ENCODE measurements at regions not wholly inside any gene's neighbourhood (a gene's known extent, or its start where the extent isn't known, plus 50 kb on each side); places are given as distances from the start of the nearest gene placed in this dataset.
"Not testable (repeated sequence)": the region's sequence is repeated elsewhere in the genome, so short reads cannot be mapped to it uniquely, and the experiment has no call there.

DNA sequence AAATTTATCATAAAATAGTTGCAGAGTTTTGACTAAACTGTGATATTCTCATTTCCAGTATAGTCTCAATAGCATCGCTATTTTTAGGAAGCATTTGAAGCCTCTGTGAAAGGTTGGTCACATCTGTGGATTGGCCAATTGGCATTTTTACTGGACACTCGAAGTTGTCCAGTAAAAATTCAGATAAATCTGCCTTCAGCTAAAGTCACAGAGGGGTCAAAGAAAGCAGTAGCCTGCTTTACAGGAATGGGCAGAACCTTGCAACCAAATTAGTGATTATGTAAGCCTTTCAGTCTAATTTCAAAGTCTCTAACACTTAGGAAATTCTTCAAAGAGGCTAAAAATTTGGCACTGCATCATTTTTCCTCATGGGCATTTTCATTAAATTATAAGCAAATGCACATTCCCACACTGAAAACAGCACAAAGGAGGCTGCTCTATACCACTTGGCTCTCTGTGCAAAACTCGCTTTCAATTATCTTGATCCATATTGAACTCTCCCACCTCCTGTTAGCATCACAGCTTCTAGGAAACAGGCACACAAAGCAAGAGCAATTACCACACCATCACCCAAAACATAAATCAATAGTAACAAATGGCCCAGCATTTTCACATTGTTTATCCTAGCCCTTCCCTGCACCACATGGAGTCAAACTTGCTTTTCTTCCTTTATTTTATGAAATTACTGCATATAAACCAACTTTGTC is 318.5 kb upstream of the DUSP10 start:
- no peak overlapping the region for H3K27ac ChIP-seq (ENCODE audit: insufficient read depth, low read length, poor library complexity, severe bottlenecking)

GRCh38 chr1:222058249-222058648 is 316.4 kb upstream of the DUSP10 start:
- no peak overlapping the region for H3K4me3 ChIP-seq (ENCODE audit: insufficient read depth, low read depth, low read length, poor library complexity, severe bottlenecking)
- H3K27ac ChIP-seq (ENCODE audit: insufficient read depth, low read length, poor library complexity, severe bottlenecking): no peak overlapping the region
- H3K36me3 ChIP-seq (ENCODE audit: control insufficient read depth, insufficient read depth, low read length): no peaks in the 10 kb centered on the region
- DNase-seq: no peak
- H3K27me3 ChIP-seq (replicated peaks; ENCODE audit: control insufficient read depth, insufficient read depth, low read length, poor library complexity, severe bottlenecking): no peaks in the 10 kb centered on the region
- no peaks in the 10 kb centered on the region for H3K4me1 ChIP-seq (ENCODE audit: control insufficient read depth, insufficient read depth, low read length, poor library complexity, severe bottlenecking)
- H3K9me3 ChIP-seq (ENCODE audit: control insufficient read depth, low read length): no peaks in the 10 kb centered on the region

More for the DNA sequence above, 318.5 kb upstream of the DUSP10 start:
- Histone ChIP-seq H3K27me3 (replicated peaks; ENCODE audit: control insufficient read depth, insufficient read depth, low read length, poor library complexity, severe bottlenecking) (no peaks in the 10 kb centered on the region), H3K36me3 (ENCODE audit: control insufficient read depth, insufficient read depth, low read length) (no peaks in the 10 kb centered on the region), H3K9me3 (ENCODE audit: control insufficient read depth, low read length) (no peaks in the 10 kb centered on the region), H3K4me3 (ENCODE audit: insufficient read depth, low read depth, low read length, poor library complexity, severe bottlenecking) (no peak overlapping the region), H3K4me1 (ENCODE audit: control insufficient read depth, insufficient read depth, low read length, poor library complexity, severe bottlenecking) (no peaks in the 10 kb centered on the region)
- no peak for DNase-seq

DNA sequence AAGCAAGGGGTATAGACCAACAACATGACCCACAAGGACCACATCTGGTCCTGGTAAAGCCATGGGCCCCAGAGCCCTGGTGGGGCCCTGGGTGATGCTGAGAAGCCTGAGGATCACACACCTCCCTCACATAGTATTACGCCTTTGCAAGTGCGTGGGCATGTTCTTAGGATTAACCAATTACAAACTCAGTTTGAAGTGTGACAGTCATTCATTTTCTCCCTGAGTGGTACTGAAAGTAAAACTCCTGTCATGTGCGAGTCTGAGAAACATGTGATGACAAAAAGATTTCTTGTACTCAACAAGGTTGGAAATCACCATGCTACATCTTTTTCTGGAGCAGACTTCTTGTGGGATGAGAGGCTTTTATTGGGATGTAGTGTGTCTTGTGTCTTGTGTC is 315.3 kb upstream of the DUSP10 start:
- Histone ChIP-seq H3K27ac (ENCODE audit: insufficient read depth, low read length, poor library complexity, severe bottlenecking) (no peak overlapping the region), H3K4me1 (ENCODE audit: control insufficient read depth, insufficient read depth, low read length, poor library complexity, severe bottlenecking) (no peaks in the 10 kb centered on the region), H3K9me3 (ENCODE audit: control insufficient read depth, low read length) (no peaks in the 10 kb centered on the region), H3K27me3 (replicated peaks; ENCODE audit: control insufficient read depth, insufficient read depth, low read length, poor library complexity, severe bottlenecking) (no peaks in the 10 kb centered on the region), H3K4me3 (ENCODE audit: insufficient read depth, low read depth, low read length, poor library complexity, severe bottlenecking) (no peak overlapping the region), H3K36me3 (ENCODE audit: control insufficient read depth, insufficient read depth, low read length) (no peaks in the 10 kb centered on the region)
- no peak for DNase-seq

- Histone ChIP-seq H3K4me1 (ENCODE audit: control insufficient read depth, insufficient read depth, low read length, poor library complexity, severe bottlenecking) (no peaks in the 10 kb centered on the region), H3K27me3 (replicated peaks; ENCODE audit: control insufficient read depth, insufficient read depth, low read length, poor library complexity, severe bottlenecking) (no peaks in the 10 kb centered on the region), H3K9me3 (ENCODE audit: control insufficient read depth, low read length) (no peaks in the 10 kb centered on the region), H3K36me3 (ENCODE audit: control insufficient read depth, insufficient read depth, low read length) (no peaks in the 10 kb centered on the region), H3K27ac (ENCODE audit: insufficient read depth, low read length, poor library complexity, severe bottlenecking) (no peak overlapping the region), H3K4me3 (ENCODE audit: insufficient read depth, low read depth, low read length, poor library complexity, severe bottlenecking) (no peak overlapping the region)
- no peak for DNase-seq
Observed at GRCh38 chr1:222054416-222054815, 312.5 kb upstream of the DUSP10 start.

- Histone ChIP-seq H3K27me3 (replicated peaks; ENCODE audit: control insufficient read depth, insufficient read depth, low read length, poor library complexity, severe bottlenecking) (no peaks in the 10 kb centered on the region), H3K4me1 (ENCODE audit: control insufficient read depth, insufficient read depth, low read length, poor library complexity, severe bottlenecking) (no peaks in the 10 kb centered on the region), H3K4me3 (ENCODE audit: insufficient read depth, low read depth, low read length, poor library complexity, severe bottlenecking) (no peak overlapping the region), H3K27ac (ENCODE audit: insufficient read depth, low read length, poor library complexity, severe bottlenecking) (no peak overlapping the region), H3K9me3 (ENCODE audit: control insufficient read depth, low read length) (no peaks in the 10 kb centered on the region), H3K36me3 (ENCODE audit: control insufficient read depth, insufficient read depth, low read length) (no peaks in the 10 kb centered on the region)
- no peak for DNase-seq
Observed at GRCh38 chr1:222053790-222054294, 312.0 kb upstream of the DUSP10 start.

- H3K4me1 ChIP-seq (ENCODE audit: control insufficient read depth, insufficient read depth, low read length, poor library complexity, severe bottlenecking); H3K27me3 ChIP-seq (replicated peaks; ENCODE audit: control insufficient read depth, insufficient read depth, low read length, poor library complexity, severe bottlenecking); DNase-seq; H3K9me3 ChIP-seq (ENCODE audit: control insufficient read depth, low read length); H3K36me3 ChIP-seq (ENCODE audit: control insufficient read depth, insufficient read depth, low read length); H3K27ac ChIP-seq (ENCODE audit: insufficient read depth, low read length, poor library complexity, severe bottlenecking); H3K4me3 ChIP-seq (ENCODE audit: insufficient read depth, low read depth, low read length, poor library complexity, severe bottlenecking): not testable (repeated sequence)
Observed at GRCh38 chr1:222051311-222051710, 309.4 kb upstream of the DUSP10 start.

DNA sequence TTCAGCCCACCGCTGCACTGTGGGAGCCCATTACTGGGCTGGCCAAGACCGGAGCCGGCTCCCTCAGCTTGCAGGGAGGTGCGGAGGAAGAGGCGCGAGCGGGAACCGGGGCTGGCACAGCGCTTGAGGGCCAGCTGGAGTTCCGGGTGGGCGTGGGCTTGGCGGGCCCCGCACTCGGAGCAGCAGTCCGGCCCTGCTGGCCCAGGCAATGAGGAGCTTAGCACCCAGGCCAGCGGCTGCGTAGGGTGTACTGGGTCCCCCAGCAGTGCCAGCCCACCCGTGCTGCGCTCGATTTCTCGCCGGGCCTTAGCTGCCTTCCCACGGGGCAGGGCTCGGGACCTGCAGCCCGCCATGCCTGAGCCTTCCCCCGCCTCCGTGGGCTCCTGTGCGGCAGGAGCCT is 307.8 kb upstream of the DUSP10 start:
- not testable (repeated sequence) for H3K4me3 ChIP-seq (ENCODE audit: insufficient read depth, low read depth, low read length, poor library complexity, severe bottlenecking); DNase-seq

DNA sequence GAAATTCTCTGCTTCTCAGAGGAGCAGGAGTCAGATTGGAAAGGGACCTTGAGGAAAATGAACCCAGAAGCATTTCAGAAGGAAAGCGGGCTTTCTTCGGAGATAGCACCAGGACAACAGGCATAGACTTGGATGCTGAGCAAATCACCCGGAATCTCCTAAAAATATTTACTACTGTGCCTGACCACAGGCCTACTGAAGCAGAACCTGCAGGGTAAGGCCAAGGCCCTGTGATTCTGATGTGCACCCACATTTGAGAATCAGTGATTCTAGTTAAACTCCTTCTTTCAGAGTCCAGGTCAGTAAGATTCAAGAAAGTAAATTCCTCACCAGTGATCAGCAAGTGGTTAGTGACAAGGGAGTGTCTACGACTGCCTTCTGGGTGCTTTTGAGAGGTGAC is 307.3 kb upstream of the DUSP10 start:
- DNase-seq: no peak
- H3K9me3 ChIP-seq (ENCODE audit: control insufficient read depth, low read length): no peaks in the 10 kb centered on the region
- H3K27me3 ChIP-seq (replicated peaks; ENCODE audit: control insufficient read depth, insufficient read depth, low read length, poor library complexity, severe bottlenecking): no peaks in the 10 kb centered on the region
- no peaks in the 10 kb centered on the region for H3K36me3 ChIP-seq (ENCODE audit: control insufficient read depth, insufficient read depth, low read length)
- no peaks in the 10 kb centered on the region for H3K4me1 ChIP-seq (ENCODE audit: control insufficient read depth, insufficient read depth, low read length, poor library complexity, severe bottlenecking)
- no peak overlapping the region for H3K4me3 ChIP-seq (ENCODE audit: insufficient read depth, low read depth, low read length, poor library complexity, severe bottlenecking)
- H3K27ac ChIP-seq (ENCODE audit: insufficient read depth, low read length, poor library complexity, severe bottlenecking): no peak overlapping the region

More for the DNA sequence above, 307.8 kb upstream of the DUSP10 start:
- H3K4me1 ChIP-seq (ENCODE audit: control insufficient read depth, insufficient read depth, low read length, poor library complexity, severe bottlenecking); H3K9me3 ChIP-seq (ENCODE audit: control insufficient read depth, low read length); H3K27ac ChIP-seq (ENCODE audit: insufficient read depth, low read length, poor library complexity, severe bottlenecking); H3K27me3 ChIP-seq (replicated peaks; ENCODE audit: control insufficient read depth, insufficient read depth, low read length, poor library complexity, severe bottlenecking); H3K36me3 ChIP-seq (ENCODE audit: control insufficient read depth, insufficient read depth, low read length): not testable (repeated sequence)

DNA sequence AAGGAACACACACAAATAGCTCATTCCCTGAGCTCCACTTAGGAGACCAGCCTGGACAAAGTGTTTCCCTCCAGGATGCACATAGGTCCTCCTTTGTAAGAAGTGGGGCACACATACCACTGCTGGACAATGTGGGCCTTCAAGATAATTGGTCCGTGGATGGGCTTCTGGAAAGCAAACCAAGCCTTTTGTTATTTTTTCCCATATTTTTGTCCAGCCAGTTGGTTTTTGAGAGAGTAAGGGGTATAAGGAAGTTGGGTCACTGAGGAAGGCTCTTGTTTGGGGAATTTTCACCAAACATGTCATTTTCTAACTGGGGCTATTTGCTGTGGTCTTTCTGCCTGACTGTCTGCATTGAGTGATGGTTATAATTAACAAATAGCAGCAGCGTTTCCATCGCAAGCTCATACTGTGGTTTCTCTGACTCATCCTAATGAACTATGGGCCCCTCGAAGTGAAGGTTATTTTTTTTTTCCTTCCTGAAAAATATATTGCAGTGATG is 306.3 kb upstream of the DUSP10 start:
- Histone ChIP-seq H3K27ac (ENCODE audit: insufficient read depth, low read length, poor library complexity, severe bottlenecking) (no peak overlapping the region), H3K9me3 (ENCODE audit: control insufficient read depth, low read length) (no peaks in the 10 kb centered on the region)
- DNase-seq: no peak

DNA sequence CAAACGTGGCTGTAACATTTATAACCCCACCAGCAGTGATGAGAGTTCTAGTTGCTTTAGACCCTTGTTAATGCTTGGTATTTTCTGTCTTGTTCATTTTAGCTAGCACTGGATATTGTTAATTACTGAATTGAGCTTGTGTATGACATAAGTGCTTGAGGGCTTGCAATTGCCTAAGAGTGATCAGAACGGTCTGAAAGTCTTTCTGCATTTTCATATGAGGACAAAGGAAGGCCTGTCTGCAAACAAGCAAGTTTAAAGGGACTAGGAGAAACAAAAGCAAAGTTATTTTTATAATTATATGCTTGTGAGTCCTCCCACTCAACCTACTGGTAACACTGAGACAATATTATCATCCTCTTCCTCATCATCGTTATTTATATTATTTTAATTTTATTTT is 305.5 kb upstream of the DUSP10 start:
- no peaks in the 10 kb centered on the region for H3K9me3 ChIP-seq (ENCODE audit: control insufficient read depth, low read length)
- H3K27me3 ChIP-seq (replicated peaks; ENCODE audit: control insufficient read depth, insufficient read depth, low read length, poor library complexity, severe bottlenecking): no peaks in the 10 kb centered on the region
- H3K4me1 ChIP-seq (ENCODE audit: control insufficient read depth, insufficient read depth, low read length, poor library complexity, severe bottlenecking): no peaks in the 10 kb centered on the region
- H3K4me3 ChIP-seq (ENCODE audit: insufficient read depth, low read depth, low read length, poor library complexity, severe bottlenecking): no peak overlapping the region
- H3K27ac ChIP-seq (ENCODE audit: insufficient read depth, low read length, poor library complexity, severe bottlenecking): no peak overlapping the region
- H3K36me3 ChIP-seq (ENCODE audit: control insufficient read depth, insufficient read depth, low read length): no peaks in the 10 kb centered on the region
- no peak for DNase-seq

More for the DNA sequence above, 306.3 kb upstream of the DUSP10 start:
- Histone ChIP-seq H3K4me1 (ENCODE audit: control insufficient read depth, insufficient read depth, low read length, poor library complexity, severe bottlenecking) (no peaks in the 10 kb centered on the region), H3K27me3 (replicated peaks; ENCODE audit: control insufficient read depth, insufficient read depth, low read length, poor library complexity, severe bottlenecking) (no peaks in the 10 kb centered on the region), H3K36me3 (ENCODE audit: control insufficient read depth, insufficient read depth, low read length) (no peaks in the 10 kb centered on the region), H3K4me3 (ENCODE audit: insufficient read depth, low read depth, low read length, poor library complexity, severe bottlenecking) (no peak overlapping the region)
